ENCODE measurements at regions not wholly inside any gene's neighbourhood (a gene's known extent, or its start where the extent isn't known, plus 50 kb on each side); places are given as distances from the start of the nearest gene placed in this dataset.

GRCh38 chr1:175894581-175894980 lies 151.2 kb upstream of the TNR start:
- no peak for DNase-seq (ENCODE audit: low spot score)

GRCh38 chr1:175893192-175893591 lies 149.8 kb upstream of the TNR start:
- DNase-seq (ENCODE audit: low spot score), result no peak

GRCh38 chr1:175892686-175893085 lies 149.3 kb upstream of the TNR start:
- no peak for DNase-seq (ENCODE audit: low spot score)

GRCh38 chr1:175891783-175892309 lies 148.5 kb upstream of the TNR start:
- DNase-seq (ENCODE audit: low spot score), result no peak

GRCh38 chr1:175890958-175891357 lies 147.6 kb upstream of the TNR start:
- no peak for DNase-seq (ENCODE audit: low spot score)

DNA sequence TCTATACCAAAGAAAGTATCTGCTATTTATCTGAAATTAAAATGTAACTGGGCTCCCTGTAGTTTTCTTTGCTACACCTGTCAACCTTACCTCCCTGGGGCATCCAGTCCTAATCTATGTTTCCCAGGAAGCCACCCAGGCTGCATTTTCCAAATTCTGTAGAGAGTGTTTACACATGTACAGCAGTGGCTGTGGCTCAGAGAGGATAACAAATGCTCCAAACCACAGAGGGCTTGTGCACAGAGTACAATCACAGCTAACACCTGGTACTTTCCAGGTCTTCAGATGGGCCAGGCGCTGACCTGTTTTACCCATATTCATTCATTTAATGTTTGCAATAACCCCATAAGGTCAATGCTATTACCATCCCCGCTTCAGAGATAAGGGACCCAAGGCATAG lies 146.5 kb upstream of the TNR start:
- DNase-seq (ENCODE audit: low spot score), result no peak

GRCh38 chr1:175888996-175889395 lies 145.6 kb upstream of the TNR start:
- DNase-seq (ENCODE audit: low spot score), result peak; percentile 34

- DNase-seq (ENCODE audit: low spot score), result peak; percentile 79
Observed at GRCh38 chr1:175887981-175888428, 144.6 kb upstream of the TNR start.

DNA sequence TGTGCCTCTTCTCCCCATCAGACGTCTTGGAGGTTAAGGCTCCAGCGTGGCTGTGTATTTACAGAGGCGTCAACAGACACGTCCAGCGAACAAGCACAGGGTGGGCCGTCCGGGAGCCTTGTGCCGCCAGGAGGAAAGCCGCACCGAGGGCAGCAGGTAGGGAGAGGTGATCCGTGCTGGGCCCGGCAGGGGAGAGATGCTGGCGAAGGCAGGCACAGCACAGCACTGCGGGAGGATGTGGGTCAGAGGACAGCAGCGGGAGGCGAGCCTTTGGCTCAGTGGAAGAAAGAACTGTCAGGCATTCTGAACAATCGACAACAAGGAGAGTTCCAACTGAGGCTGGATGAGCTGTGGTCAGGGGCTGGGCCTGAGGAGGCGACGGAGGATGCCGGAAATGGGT lies 144.1 kb upstream of the TNR start:
- no peak for DNase-seq (ENCODE audit: low spot score)

- peak; percentile 52 for DNase-seq (ENCODE audit: low spot score)
Observed at GRCh38 chr1:175885326-175885725, 141.9 kb upstream of the TNR start.

- no peak for DNase-seq (ENCODE audit: low spot score)
Observed at GRCh38 chr1:175884369-175884768, 141.0 kb upstream of the TNR start.

GRCh38 chr1:175882192-175882591 lies 138.8 kb upstream of the TNR start:
- no peak for DNase-seq (ENCODE audit: low spot score)

DNA sequence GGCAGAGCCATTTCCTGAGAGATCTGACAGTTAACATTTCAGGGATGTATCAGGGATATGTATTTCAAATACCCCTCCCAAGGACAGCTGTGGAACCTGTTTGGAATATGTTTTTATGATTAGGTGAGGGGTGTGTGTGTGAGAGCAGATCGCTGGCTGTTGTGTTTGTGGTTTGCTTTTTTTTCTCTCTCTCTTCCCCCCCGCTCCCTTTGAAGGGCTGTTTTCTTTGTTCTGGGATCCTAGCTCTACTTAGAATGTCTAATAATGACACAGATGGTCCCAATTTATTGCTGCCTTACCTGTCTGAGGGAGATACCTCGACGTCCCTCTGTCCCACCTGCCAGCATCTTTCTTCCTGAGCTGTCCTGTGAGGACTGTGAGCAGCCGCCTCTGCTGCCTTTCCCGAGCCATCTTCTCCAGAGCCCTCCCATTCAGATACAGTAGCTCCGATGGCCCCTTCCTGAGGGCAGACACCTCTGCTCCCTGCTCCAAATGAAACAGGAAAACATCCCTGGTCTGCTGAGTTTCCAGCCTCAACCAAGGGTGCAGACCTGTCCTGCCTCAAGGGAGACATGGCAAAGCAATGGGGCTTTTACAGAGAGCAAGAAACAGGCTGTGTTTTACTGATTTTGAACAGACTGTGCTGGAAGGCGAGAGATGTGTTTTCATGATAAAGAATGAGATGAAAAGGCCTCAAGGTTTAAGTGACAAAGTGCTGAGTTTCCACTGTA lies 138.0 kb upstream of the TNR start:
- DNase-seq (ENCODE audit: low spot score), result no peak

- no peak for DNase-seq (ENCODE audit: low spot score)
Observed at GRCh38 chr1:175878775-175879174, 135.4 kb upstream of the TNR start.

DNA sequence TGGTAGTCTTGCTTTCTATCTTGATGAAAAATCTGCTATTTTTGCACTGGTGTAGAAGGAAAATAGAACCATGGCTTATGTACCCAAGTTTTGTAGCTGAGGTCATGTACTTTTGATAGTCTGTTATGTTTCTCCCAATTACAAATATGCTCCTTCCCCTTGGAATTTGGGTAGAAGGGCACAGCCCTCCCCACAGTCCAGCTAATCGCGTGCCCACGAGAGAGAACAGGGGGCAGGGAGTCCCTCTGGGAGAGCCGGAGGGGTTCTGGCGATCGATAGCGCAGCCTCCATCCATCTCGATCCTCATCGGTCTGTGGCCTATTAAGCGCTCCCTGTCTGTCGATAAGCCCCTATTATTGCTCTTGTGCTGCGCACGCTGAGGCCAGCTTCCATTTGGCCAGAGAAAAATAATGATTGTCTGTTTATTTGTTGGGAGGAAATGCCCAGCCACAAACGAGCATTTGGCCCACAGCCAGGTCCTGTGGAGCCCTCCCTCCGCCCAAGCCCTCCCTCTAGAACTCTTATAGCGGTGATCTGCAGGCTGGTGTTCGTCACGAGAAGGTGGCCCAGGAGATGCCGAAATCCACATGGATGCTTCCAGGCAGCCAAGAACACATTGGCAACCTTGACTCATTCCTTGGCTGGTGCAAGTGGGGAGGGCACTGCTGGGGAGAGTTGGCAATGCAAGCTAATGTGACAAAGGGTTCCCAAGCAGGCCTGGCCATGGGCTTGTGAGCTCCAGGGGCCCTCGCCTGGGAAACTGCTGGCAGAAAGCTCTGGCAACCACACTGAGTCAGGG lies 134.7 kb upstream of the TNR start:
- DNase-seq (ENCODE audit: low spot score), result no peak

DNA sequence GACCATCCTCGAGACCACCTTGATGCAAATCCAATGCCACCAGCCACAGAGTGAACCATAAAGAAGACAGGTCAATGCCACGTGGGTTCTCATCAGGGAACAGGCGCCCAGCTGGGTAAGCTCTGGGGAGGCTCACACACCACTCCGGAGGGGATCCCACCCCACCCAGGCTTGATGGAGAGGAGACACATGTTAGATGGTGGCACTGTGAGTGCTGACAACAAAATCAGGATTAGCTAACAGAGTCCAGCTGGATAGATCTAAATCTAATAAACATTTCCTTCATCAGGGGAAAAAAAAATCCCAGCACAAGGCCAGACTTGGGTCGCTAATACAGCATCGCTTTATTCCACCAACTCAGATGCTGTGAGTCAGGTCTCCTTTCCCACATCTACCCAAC lies 132.2 kb upstream of the TNR start:
- no peak for DNase-seq (ENCODE audit: low spot score)

DNA sequence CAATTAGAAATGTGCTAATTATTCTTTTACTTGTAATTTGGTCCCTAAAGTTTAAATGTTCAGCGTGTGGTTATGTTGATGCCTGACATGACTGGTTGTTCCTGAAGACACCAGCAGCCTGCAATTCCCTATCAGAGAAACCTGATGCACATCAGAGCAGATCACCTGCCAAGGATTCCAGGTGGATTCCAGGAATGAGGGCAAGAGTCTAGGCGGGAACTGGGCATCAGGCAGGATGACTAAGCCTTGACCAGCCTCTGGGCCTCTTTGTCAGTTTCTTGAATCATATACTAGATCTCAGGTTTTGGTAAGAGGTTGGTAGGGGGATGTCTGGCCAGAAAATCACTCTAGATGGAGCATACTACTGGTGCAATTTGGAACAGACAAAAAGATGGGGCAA lies 130.7 kb upstream of the TNR start:
- no peak for DNase-seq (ENCODE audit: low spot score)

DNA sequence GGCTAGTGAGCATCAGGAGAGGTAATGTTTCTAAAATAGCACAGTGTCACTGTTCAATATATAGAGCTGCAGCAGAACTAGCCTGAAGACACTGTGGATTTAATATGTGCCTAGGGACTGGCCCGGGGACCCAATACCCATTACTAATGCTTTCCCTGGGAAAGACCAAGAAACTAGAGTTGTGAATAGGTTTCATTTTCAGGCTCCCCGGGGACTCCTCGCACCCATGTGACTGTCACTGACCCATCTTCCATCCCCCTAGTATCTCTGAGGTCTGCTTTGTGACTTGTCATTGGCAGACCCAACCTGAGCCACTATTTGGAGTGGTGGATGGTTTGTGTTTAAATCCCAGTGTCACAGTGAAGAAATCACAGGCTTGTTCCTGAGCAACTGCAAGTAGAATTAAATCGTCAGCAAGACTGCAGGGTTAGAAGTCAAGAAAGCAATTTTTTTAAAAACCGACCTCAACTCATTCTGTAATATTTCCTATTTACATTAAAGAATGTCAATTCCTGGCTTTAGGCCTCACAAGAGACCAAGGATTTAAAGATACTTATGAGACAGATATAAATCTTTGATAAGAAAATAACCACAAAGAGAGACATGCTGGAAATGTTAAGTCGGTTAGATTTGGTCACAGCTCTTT lies 130.0 kb upstream of the TNR start:
- no peak for DNase-seq (ENCODE audit: low spot score)

DNA sequence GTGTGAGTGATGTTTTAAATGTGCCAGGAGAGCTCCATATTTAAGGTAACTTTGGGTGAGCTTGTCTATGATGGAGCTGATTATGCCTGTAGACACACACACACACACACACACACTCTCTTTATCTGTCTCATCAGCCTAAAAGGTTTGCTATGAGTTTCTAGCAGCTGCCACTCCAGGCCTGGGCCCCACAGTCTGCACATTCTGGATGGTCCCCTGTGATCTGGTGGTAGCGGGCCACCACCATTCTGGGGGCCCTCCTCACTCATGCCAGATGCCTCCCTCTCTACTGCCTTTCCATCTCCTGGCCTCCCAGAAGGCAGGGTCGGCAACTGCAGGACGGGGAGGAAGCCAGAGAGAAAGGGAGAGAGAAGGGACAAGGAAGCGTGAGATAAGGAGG lies 129.2 kb upstream of the TNR start:
- no peak for DNase-seq (ENCODE audit: low spot score)

GRCh38 chr1:175871647-175872046 lies 128.3 kb upstream of the TNR start:
- no peak for DNase-seq (ENCODE audit: low spot score)

DNA sequence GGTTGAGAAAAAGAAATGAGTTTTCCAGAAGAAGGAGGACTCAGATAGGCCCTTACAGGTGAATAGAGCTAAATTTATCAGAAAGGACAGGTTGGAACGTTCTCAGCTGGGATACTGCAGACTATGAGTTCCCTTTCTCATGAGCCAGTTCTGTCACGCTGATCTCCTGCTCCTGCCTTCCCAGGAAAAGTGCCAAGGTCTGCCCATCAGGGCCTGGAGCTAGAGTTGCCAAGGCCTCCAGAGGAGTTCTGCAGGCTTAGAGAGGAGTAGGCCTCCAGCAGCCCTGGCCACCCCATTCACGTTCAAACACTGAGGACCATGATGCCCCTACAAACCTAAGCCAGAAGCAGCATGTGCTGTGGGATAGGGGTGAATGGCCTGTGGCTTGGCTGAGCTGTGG lies 126.8 kb upstream of the TNR start:
- no peak for DNase-seq (ENCODE audit: low spot score)

- DNase-seq (ENCODE audit: low spot score), result no peak
Observed at GRCh38 chr1:175866776-175867175, 123.4 kb upstream of the TNR start.

Data from AG20443 (cell line).